NCI-H2081 (cell line): ENCODE measurements at regions not wholly inside any gene's neighbourhood (a gene's known extent, or its start where the extent isn't known, plus 50 kb on each side); places are given as distances from the start of the nearest gene placed in this dataset.

ENCODE experiments used
- DNase-seq, 2 experiments: peaks; one replicate each; lab custom pipeline; 2025; lab: John Stamatoyannopoulos, UW

DNA sequence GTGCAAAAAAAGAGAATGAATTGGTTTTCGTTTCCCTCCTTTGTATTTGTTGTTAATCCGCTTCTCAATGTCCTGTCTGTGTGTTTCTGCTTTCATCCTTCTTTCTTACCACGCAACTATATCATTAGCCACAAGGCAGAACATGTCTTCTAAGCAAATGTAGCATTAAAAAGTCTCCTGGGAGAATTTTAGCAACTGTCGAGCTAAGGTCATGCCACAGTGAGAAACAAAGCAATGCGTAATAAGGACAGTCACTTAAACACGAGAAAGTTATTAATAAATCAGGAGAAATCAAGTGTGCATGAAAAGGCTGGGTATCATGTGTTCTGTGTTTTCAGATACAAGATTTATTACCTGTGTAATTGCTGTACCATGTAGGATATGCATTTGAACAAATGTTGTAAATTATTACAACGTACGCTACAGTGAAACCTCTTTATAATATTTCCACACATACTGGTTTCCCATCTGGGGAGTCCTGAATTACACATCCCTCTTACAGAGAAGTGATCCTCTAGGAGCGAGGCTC, 890.8 kb downstream of the TRIML1 start:
- DNase-seq = no peak

GRCh38 chr4:189032606-189033338, 893.5 kb downstream of the TRIML1 start:
- no peak for DNase-seq

GRCh38 chr4:189033801-189034347, 894.6 kb downstream of the TRIML1 start:
- no peak for DNase-seq

DNA sequence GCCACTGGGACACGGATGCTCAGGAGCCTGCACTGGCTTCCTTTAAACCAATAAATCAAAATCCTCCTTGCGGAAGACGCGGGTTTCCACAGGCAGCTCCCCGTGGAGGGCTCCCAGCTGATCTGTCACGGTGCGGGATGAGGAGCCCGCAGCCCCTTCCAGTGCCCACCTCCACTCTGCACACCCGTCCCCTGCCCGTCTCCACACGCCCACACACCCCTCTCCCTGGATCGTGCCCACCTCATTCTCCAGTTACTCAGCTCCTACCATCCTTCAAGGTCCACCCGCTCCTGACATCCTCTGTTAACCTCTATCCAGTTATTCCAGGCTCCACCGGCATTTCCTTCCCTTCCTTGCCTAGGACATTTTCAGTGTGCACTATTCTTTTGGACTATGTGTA, 895.9 kb downstream of the TRIML1 start:
- DNase-seq = no peak

DNA sequence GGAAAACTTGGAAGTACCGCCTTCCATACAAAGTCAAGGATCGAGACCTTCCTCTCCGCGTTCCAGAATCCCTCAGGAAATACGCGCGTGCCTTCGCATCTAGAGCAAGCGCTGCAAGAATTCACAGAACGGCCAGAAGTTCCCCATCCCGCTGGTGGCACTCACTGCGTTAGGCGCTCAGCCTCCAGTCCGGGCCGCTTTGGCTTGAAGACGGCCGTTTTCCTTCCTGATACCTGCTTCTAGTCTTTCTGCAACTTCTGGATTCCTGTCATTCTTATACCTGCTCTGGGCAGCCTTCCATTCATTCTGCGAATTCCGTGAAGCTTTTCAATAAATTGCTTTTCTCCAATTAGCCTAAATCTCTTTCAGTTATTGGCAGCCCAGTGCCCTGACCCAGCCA, 896.4 kb downstream of the TRIML1 start:
- DNase-seq = no peak

DNA sequence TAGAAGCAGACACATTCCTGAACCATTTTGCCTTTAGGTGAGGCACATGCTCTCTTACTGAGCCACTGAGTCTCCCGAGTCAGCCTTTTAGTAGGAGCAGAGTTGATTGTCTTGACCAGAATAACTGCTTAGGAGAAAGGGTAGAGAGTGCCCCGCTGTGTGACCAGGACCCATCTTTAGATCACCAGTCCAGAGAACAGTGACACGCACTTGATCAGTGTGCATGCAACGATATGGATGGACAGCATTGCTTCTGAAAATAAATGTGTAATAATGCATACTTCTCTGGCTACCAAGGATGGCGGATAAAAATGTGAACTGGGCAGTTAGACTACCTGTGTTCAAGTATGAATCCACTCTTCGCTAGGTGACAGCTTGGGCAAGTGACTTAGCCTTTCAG, 897.7 kb downstream of the TRIML1 start:
- DNase-seq = no peak

- no peak for DNase-seq
Measured at GRCh38 chr4:189046642-189047041, 894.0 kb upstream of the FRG1 start.

GRCh38 chr4:189048119-189048518, 892.6 kb upstream of the FRG1 start:
- no peak for DNase-seq

DNA sequence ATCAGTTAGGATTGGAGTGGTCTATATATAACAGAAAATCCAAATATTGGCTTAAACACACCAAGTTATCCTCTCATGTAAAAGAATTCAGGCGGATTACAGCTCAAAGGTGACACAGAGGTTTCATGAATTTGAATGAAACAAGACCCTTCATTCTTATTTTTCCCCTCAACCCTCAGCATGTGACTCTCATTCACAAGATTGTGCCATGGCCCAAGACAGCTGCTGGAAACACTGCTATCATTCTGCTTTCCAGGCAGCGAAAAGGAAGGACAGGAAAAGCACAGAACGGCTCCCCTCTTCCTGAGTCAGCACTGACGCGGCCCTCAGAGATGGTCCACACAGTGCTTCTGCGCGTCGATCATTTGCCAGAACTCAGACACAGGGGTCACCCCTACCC, 891.0 kb upstream of the FRG1 start:
- no peak for DNase-seq

DNA sequence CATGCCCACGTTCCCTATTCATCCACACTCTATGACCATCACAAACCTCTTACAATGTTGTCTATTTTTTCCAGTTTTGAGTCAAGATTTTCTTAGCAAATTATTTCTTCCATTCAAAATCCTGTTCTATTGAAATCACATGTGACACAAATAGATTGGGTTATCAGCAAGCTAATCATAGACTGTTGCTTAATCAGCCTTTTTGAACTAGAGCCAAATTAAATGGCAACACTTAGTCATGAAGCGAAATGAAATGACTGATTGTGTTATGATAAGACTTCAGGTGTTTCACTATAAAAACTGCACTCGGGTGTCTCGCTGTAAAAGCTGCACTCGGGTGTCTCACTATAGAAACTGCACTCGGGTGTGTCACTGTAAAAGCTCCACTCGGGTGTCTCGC, 890.0 kb upstream of the FRG1 start:
- no peak for DNase-seq

- DNase-seq = no peak
Measured at GRCh38 chr4:189053621-189054020, 887.1 kb upstream of the FRG1 start.

GRCh38 chr4:189060104-189060503, 880.6 kb upstream of the FRG1 start:
- DNase-seq = no peak

DNA sequence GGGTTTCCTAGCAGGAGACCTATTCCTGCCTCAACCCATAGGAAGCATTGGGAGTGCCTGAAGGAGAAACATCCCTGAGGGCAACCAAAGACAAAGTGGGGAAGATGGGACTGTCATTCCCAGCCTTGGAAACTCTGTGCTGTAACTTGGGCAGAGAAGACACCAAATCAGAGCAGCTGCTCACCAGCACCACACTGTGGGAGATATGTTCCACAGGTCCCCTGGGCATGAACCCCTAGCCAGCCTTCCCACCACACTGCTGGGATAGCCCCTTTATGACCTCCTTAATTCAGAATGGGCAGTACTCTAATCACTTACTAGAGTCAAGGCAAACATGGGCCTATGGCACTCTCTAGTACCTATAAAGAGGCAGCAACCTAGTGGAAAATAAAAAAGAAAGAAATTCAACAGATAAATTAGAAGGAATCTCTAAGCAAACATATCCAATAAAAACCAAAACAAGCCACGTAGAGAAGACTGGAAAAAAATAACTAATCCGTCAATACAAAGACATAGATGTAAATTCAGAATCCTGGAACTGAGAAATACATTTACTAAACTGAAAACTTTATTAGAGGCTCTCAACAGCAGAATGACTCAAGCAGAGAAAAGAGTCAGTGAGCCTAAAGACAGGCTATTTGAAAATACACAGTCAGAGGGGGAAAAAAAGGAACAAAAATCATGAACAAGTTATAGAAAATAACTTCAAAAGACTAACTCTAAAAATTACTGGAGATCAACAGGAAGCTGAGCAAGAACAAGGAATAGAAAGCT, 878.4 kb upstream of the FRG1 start:
- DNase-seq = no peak

GRCh38 chr4:189069772-189070171, 870.9 kb upstream of the FRG1 start:
- DNase-seq = no peak

DNA sequence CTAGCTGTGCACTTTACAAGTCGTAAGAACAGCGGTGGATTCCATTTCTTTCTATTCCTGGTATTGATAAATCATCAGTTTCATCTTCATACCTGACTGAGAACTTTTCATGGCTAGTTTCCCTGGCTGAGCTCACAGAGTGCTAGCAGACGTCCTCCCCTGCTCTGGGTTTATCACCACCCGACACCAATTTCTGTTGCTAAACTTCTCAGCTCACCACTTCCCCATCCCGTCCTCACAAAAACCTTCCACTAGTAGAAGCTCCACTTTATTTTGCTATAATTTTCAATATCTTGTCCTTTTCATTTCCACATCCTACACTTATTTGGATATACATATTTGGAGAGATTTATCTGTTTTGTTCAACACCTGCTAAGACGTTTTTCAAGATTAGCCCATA, 869.4 kb upstream of the FRG1 start:
- no peak for DNase-seq

DNA sequence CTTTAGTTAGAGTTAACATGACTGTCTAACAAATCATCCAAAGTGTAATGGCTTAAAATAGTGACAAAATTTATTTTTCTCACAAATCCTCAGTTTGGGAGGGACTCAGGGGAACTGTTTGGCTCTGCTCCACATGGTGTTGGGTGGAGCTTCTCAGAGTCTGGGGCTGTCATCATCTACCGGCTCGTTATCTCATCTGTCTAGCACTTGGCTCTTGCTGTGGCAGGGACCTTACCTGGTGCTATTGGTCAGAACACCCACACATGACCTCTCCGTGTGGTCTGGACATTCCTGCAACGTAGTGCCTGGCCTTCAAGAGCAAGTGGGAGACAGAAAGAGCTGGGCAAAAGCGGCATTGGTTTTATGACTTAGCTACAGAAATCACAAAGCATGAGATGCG, 866.9 kb upstream of the FRG1 start:
- no peak for DNase-seq

GRCh38 chr4:189081826-189082225, 858.8 kb upstream of the FRG1 start:
- DNase-seq = no peak

- no peak for DNase-seq
Measured at GRCh38 chr4:189083769-189084168, 856.9 kb upstream of the FRG1 start.

GRCh38 chr4:189084671-189085070, 856.0 kb upstream of the FRG1 start:
- DNase-seq = no peak

GRCh38 chr4:189087971-189088370, 852.7 kb upstream of the FRG1 start:
- no peak for DNase-seq

- DNase-seq = peak; percentile 52 to 77
Measured at GRCh38 chr4:189088780-189089179, 851.9 kb upstream of the FRG1 start.

GRCh38 chr4:189090174-189090814, 850.4 kb upstream of the FRG1 start:
- peak; percentile 0 to 1 for DNase-seq

DNA sequence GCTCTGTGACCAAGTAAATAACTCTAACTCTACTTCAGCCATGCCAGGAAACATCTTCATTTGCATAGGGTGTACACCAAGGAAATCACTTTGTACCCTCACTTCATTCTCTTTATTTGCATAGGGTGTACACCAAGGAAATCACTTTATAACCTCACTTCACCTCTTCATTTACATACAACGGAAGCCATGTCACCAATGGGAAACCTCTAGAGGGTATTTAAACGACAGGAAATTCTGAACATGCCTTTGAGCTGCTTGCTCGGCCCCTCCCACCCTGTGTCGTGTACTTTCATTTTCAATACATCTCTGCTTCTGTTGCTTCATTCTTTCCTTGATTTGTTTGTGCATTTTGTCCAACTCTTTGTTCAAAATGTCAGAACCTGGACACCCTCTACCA, 848.1 kb upstream of the FRG1 start:
- no peak for DNase-seq
